HG03575 (cell line): ENCODE measurements at regions not wholly inside any gene's neighbourhood (a gene's known extent, or its start where the extent isn't known, plus 50 kb on each side); places are given as distances from the start of the nearest gene placed in this dataset.

Experiments used
- ATAC-seq: cut with Tn5 transposase; IDR thresholded peaks from one replicate; pipeline ENCODE4 v1.9.1; 2021; ENCODE audit not compliant: unreplicated experiment, insufficient number of reproducible peaks, low FRiP score; ENCODE audit errors: extremely low read depth

DNA sequence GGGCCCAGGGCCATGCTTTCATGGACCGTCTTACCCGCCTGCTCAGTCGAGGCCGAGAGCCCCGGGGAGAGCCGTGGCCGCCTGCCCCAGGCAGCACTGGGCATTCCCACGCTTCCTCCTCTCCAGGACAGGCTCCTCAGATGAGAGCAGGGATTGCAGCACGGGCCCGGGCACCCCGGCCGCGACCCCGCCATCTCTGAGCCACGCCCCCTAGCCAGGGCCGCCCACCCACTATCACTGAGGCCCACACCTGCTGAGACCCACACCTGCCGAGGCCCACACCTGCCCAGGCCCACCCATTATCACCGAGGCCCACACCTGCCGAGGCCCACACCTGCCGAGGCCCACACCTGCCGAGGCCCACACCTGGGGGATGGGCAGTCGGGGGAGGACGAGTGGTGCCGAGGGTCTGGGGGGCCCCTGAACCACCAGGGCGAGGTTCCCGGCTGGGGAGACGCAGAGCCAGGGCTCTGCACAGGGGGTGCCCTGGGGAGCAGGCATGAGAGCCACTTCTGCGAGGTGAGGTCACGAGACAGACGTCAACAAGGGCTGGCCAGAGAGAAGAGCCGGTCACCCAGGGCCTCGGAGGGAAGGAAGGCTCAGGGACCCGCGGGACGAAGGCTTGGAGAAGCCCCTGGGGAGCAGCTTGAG is 235.6 kb downstream of the ERMARD start:
- ATAC-seq = no peak

DNA sequence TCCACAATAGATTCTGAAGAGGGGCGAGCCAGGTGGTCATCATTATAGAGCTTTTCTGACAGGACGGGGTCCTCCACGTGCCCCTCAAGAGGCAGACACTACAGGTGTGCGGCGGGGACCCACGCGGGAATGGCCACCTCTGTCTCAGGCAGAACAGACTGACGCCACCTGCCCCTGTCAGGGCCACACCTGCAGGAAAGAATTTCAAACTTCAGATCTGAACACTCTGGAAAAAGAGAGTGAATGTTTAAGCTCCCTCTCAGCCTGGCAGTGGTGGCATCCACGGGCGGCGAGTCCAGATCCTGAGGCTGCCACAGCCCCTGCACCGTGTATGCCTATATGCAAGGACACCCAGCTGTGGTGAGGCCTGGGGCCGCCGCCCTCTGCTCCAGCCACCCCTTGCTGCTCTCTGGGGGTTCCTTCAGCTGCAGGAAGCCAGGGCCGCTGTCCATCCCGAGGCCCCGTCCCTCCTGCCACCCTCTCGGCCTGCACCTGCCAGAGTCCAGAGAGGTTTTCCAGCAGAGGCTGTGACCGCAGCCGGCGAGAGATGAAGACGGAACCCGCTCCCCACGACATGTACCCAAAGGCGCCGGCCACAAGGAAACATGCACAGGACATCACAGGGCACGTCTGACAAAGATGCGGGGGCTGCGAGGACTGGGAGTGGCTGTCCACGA is 234.9 kb downstream of the ERMARD start:
- ATAC-seq = no peak

DNA sequence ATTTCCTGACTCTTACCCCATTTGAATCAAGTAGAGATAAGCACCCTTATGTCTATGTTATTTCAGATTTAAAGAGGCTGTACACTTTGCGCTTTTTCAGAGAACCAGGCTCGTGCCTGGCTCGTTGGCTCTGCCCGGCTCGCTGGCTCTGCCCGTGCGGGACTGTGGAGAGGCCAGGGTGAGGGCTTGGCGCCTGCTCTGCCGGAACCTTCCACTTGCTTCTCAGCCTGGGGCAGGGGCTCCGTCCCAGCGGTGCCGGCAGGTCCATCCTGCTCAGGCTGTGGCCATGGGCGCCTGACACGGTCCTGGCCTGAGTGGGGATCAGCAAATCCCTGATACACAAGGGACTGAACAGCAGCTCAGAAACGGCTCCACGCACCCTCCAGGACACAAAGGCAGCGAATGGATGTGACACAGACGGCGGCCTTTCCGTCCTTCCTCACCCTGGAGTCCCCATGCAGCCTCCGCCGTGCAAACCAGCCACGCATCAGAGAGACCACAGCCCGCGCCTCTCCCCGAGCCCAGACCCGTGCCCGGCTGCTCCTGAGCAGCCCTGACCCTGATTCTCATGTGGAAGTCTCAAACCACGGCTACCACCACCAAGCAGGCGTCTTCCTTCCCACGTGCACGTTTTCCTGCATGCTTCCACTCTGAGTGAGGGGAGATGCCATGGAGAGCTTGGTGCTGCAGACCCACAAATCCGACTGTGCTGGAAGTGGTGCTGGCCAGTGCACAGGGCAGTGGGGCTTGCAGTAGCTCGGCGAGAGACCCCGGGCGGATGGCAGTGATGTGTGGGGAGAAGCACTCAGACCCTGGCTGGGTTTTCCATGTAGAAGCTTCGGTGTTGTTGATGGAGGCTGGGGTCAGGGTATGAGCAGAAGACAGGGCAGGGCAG is 233.9 kb downstream of the ERMARD start:
- no peak for ATAC-seq

DNA sequence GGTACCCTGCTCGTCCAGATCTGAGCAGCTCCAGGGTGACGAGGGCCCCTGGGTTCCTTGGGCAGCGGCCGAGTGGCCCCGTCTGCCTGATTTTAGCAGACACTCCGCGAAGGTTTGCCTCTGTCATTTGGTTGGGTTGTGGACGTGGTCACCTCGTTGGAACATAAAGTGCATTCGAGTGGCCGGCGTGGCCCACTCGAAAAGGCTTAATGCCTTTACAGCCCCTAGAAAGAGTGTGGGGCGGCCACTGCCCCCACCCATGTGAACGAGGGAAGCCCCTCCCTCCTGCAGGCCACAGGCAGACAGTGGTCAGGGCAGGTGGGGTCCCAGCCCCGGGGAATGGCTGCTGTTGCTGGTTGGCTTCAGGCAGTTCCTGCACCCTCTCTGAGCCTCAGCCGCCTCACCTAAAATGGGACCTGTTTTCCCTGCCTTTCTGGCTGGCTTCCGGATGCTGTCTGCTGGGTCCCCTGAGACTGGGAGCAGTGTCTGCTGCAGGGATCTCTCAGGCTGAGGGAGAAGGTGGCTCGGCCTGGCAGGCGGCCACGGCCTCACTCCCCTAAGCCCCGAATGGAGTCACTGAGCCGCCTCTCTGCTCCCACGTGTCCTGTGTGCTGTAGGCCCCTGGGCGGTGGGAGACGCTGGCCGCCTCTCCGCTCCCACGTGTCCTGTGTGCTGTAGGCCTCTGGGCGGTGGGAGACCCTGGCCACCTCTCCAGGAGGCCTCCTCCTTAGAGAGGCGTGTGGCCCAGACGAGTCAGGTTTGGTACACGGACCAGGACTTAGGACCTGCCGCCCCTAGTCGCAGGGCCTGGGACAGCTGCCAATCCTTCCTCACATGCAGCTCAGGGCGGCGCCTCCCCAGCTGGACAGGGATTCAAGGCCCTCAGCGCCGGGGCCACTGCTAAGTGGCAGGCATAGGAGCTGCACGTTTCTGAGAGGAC is 233.0 kb downstream of the ERMARD start:
- ATAC-seq = no peak

DNA sequence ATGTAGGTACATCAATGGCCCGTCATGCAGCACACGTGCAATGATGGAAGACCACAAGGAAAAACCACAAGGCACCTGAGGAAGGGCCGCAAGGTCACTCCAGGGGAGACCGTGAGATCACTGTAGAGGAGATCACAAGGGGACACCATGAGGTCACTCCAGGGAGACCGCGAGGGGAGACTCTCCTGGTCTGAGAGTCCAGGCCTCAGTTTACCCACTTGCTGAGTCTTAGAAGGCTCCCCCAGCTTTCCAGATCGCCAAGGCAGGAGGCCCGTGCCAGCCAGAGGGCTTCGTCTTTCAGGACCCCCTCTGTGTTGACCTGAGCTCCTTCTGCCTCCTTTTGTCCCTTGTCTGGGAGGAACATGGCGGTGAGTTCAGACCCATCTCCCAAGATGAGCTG is 232.2 kb downstream of the ERMARD start:
- no peak for ATAC-seq

DNA sequence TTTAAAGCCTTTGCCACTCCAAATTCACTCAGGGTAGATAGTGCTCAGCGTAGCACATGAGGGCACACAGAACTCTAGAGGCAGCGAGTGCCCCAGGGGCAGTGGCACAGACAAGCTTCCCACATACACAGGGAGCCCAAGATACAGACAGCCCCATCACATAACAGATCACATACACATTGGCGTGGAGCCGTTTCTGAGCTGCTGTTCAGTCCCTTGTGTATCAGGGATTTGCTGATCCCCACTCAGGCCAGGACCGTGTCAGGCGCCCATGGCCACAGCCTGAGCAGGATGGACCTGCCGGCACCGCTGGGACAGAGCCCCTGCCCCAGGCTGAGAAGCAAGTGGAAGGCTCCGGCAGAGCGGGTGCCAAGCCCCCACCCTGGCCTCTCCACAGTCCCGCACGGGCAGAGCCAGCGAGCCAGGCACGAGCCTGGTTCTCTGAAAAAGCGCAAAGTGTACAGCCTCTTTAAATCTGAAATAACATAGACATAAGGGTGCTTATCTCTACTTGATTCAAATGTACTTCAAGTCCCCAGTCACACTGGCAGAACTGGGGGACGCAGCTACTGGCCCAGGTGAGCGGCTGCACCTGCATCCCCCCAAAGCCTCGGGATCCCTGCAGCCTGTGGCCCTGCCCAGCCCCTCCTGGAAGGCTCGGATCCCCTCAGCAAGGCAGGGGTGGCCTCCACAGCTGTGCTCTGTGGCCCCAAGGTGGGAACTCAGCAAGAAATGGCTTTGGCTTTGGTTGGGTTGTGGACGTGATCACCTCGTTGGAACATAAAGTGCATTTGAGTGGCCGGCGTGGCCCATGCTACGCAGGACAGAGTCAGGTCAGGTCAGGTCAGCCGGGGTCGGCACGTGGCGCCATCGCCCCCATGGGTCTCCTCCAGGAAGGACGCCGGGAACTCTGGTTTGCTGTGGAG is 231.3 kb downstream of the ERMARD start:
- no peak for ATAC-seq

DNA sequence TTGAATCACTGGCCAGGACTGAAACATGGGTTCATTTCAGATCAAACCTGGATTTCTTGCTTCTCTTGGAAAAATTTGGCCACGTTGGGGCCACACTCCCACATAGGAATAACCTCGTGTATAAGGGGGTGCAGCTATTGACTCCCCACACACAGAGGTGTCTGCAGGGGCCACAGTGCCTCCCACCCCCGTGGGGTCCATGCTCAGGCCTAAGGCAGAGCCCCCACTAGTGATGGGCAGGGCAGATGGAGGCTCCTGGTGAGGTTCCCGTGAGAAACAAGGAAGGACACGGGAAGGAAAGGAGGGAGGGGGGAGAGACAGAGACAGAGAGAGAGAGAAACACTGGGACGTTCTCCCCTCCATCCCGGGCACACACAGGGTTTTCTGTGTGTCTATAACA is 230.5 kb downstream of the ERMARD start:
- ATAC-seq = no peak

DNA sequence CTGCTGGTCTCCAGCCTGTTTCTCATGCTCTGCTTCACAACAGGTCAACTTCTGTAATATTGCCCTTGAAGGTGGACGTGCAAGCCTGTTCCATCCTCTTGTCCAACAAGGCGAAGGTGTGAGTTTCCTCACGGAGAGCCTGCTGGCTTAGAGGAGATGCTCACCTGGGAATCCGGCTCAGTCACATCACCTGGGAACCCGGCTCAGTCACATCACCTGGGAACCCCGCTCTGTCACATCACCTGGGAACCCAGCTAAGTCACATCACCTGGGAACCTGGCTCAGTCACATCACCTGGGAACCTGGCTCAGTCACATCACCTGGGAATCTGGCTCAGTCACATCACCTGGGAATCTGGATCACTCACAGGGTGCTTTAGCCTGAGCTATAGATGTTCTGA is 230.1 kb downstream of the ERMARD start:
- ATAC-seq = no peak

DNA sequence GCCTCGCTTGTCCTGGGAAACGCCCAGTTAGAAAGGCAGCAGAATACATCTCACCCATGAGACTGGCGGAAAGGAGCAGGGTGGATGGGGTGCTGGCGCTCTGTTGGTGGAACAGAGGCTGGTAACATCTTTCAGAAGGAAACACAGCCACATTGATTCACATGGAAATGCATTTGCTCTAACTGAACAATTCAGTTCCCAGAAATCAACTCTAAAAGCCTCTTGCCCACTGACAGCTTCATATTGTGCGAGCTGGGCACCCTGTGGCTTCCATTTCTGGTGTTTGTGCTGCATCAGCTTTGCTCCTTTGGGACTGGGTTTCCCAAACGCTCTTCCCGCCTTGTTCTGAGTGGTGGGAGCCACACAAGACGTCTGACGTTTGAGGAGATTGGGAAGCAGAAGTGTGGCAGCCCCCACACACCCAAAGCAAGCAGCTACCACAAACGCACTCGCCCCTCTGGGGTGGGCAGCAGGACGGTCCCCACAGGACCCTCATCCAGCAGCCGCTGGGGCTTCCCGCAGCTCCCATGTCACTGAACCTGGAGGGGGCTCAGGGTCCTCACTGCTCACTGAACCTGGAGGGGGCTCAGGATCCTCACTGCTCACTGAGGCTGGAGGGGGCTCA is 229.5 kb downstream of the ERMARD start:
- no peak for ATAC-seq

DNA sequence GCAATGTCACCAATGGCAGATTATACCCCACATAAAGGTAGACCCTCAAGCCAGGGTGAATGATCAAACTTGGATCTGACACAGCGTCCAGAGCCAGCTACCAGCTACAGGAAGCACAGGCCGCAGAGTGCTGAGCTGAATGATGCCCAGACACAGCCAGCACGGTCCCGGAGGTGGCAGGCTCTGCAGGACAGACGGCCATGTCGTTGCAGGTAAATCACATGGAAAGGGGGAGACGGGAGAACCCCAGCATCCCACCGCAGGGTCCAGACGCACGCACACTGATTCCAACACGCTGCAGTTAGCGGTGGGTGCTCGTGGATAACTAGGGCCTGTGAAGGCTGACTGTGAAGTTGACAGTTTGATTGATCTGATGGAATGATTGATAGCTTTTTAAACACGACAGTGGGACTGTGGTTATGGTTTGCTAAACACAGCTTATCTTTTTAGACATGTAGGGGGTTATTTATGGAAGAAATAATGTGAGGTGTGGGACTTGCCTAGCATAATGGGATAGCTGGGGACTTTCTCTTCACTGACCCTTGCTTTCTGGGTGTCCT is 228.5 kb downstream of the ERMARD start:
- ATAC-seq = no peak

DNA sequence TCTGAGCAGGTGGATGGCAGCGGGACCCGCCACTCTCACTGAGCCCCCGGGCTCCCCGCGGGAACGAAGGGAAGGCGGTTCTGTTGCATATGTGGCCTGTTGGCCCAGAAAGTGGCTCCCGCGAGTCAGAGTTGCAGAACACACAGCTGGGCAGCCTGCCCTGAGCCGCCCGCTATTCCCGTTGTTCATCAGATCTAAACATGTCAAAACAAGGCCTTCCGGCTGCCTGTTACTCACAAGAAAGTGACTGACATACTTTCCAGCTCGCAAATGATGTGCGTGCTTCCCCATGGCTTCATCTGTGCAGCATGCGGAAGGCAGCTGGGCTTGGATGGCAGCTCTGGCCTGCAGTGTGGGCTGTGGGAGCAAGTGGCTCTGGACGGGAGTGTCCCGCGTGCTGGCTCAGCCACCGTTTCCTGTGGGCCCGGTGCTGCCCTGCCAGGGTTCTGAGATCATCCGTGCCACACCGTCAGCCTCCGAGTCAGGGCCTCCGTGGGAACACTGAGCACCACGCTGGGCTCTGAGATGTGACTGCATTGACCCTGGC is 227.3 kb downstream of the ERMARD start:
- no peak for ATAC-seq

DNA sequence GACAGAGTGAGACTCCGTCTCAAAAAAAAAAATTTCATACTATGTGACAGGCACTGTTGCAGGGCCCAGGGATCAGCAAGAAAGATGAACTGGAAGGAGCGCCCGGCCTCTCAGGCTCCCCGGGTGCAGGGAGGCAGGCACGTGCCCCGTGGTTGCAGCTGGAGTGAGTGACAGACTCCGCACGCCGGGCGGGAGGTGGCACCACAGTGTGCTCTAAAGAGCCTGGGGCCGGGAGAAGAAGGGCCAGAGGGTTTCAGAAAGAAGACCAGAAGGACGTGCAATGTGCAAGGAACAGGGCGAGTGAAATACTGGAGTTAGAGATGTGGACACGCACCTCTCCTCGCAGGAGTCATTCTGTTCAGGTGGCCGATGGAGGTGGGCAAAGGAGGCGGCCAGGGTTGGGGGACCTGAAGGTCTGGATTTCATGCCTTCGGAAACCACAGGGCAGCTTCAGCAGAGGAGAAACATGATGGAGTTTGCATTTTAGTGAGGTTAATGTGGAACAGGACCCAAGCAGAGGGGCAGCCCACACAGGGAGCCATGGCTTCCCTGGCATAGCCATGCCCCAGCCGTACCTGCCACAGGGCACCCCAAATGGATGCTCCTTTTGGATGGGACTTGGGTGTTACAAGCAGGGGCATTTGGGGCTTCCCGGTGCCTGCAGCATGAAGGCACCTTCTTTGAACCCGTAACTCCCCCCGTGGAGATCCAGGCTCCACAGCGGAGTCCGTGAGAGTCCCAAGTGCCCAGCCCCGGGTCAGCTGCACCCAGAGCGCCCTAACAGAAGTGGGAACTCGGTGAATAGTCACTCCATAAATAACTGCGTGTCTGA is 226.2 kb downstream of the ERMARD start:
- ATAC-seq = no peak

DNA sequence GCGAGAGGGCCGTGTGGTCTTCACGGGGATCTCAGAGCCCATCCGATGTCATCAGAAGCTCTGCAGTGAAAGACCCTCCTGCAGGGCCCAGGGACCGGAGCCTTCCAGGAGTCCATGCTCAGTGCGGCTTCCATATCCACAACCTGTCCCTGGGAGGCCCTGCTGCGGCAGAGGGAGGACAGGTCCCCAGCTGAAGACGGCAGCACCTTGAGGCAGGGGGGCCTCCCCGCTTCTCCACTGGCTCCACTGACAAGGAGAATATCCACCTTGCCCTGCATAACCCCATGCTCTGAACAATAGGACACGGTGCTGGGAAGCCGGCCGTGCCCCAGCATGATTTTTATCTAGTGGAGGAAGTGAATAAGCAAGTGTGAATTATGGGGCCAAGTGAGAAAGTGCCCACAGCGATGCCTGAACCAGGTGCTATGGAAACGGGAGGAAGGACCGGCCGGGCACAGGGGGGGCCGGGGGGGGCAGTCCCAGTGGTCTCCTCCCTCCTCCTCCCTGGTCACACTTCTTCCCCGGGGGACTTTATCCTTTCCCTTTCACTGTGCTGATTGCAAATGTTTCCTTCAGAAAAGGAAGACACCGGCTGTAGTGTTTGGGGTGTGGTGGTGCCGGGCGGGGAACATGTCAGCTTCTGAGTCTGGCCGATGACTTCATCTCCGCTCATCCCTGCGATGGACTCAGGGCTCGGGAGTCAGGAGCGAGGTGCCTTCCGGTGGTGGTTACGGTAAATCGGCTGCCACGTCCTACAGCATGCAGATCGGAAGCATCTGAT is 225.1 kb downstream of the ERMARD start:
- ATAC-seq = no peak

DNA sequence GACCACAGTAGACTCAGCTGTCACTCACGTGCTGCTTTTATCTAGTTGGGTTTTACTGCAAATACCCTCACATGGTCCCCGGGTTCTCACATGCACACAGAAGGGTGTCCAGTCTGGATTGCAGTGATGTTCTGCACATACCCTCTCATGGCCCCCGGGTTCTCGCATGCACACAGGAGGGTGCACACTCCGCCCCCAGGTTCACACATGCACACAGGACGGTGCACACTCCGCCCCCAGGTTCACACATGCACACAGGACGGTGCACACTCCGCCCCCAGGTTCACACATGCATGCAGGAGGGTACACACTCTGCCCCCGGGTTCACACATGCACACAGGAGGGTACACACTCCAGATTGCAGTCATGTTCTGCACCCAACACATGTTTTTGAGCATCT is 224.3 kb downstream of the ERMARD start:
- ATAC-seq = no peak

DNA sequence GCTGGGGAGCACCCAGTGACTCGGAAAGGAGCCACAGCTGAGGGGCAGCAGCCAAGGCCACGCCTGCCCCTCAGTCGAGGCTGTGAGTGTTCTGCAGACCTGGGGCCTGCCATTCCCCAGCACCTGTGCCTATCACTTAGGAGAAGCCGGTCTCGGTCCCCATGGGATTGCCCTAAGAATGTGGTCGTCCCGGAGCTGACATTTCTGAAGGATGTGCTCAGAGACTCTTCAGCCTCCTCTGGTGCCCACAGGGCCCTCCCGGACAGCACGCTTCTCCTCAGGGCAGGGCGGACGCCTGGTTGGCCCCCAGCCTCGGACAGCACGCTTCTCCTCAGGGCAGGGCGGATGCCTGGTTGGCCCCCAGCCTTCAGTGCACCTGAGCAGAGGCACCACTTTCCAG is 223.9 kb downstream of the ERMARD start:
- ATAC-seq = no peak

DNA sequence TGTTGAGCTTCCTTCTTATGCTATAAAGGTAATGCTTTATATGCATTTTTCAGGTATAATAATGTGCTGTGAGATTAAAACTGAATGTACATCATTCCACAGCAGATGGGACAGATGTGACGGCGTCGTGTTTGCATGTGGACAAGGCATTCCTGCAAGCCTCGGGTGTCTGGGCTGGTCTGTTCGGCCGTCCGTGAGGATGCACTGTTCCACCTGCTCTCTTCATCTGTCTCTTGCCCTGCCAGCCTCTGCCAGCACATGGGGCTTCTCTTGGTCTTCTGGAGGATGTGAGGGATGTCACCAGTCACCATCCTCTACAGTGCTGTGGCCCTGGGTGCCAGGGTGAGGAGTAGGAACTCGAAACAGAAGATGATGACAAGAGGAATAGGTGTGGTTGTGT is 223.2 kb downstream of the ERMARD start:
- no peak for ATAC-seq
